GM20000 (cell line): ENCODE measurements at regions not wholly inside any gene's neighbourhood (a gene's known extent, or its start where the extent isn't known, plus 50 kb on each side); places are given as distances from the start of the nearest gene placed in this dataset.

Experiments
- DNase-seq: peaks from one replicate; pipeline ENCODE4 v3.0.0; 2012; ENCODE audit warnings: low spot score
- CTCF ChIP-seq: IDR thresholded peaks from 2 replicates; pipeline ENCODE4 v1.5.1; 2012; ENCODE audit warnings: mild to moderate bottlenecking, control low read depth; ENCODE audit errors: extremely low read depth, missing control alignments

GRCh38 chr1:53408013-53408754, 51.0 kb upstream of the DMRTB1 start:
- DNase-seq: no peak
- no peak for TF ChIP-seq CTCF

- DNase-seq: no peak
- TF ChIP-seq CTCF: no peak
Observed at GRCh38 chr1:53408755-53409129, 50.5 kb upstream of the DMRTB1 start.

GRCh38 chr1:53409233-53409632, 50.0 kb upstream of the DMRTB1 start:
- no peak for TF ChIP-seq CTCF
- DNase-seq: no peak
